ENCODE measurements at regions not wholly inside any gene's neighbourhood (a gene's known extent, or its start where the extent isn't known, plus 50 kb on each side); places are given as distances from the start of the nearest gene placed in this dataset.

- TF ChIP-seq CTCF (IDR thresholded peaks at IDR 0.05) (no peak), POLR2A (IDR thresholded peaks at IDR 0.05) (no peak)
Measured at GRCh38 chr17:65359016-65359415, 202.4 kb downstream of the AXIN2 start.
